HG03159 (cell line): ENCODE measurements at regions not wholly inside any gene's neighbourhood (a gene's known extent, or its start where the extent isn't known, plus 50 kb on each side); places are given as distances from the start of the nearest gene placed in this dataset.

Source experiments
- ATAC-seq: cut with Tn5 transposase; IDR thresholded peaks from one replicate; pipeline ENCODE4 v1.9.1; 2021; ENCODE audit warnings: mild to moderate bottlenecking, moderate library complexity; ENCODE audit not compliant: unreplicated experiment

DNA sequence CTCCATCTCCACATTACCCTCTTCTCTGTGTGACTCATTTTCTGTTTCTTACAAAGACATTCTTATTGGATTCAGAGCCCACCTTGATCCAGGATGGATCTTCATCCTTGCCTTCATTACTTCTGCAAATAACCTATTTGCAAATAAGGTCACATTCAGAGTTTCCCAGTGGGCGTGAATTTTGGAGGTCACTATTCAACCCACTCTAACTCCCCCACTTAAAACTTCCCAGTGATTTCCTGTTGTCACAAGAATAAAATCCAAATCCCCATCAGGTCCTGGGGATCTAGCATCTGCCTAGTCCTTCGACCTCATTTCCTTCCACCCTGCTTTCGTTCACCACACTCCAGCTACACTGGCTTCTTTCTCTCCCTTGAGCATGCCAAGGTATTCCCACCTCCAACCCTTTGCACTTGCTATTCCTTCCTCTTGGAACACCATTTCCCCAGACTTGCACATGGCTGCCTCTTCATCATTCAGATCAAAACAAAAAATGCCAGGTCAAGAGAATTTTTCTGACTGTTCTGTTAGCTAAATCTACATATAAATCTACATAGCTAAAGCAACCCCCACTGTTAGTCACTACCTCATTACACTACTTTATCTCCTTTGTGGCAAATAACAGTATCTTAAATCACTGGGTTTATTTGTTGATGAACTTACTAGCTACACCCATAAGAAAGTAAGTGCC lies 187.2 kb downstream of the TOMM20 start:
- ATAC-seq = no peak

DNA sequence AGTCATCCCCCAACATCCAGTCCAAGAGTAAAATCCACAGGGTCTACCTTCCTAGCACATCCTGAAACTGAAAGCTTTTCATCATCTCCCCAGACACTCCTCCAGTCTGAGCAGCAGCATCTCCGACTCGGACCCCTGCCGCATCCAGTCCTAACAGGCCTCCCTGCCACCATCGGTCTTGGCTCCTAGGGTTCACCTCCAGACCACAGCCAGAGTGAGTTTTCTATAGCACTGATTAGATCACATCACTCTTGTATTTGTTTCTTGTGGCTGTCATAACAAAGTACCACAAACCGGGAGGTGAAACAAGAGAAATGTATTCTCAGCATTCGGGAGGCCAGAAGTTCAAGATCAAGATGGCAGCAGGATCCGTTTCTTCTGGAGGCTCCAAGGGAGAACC lies 187.8 kb downstream of the TOMM20 start:
- no peak for ATAC-seq

DNA sequence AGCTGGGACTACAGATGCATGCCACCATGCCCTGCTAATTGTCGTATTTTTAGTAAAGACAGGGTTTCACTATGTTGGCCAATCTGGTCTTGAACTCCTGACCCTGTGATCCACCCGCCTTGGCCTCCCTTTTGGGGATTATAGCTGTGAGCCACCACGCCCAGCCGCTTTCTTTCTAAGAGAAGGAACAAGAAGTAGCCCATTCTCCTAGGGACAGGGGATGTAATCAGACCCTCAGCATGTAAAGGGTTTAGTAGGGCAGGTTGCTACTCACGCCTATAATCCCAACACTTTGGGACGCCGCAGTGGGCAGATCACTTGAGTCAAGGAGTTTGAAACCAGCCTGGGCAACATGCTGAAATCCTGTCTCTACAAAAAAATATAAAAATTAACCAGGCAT lies 189.7 kb downstream of the TOMM20 start:
- ATAC-seq = no peak

DNA sequence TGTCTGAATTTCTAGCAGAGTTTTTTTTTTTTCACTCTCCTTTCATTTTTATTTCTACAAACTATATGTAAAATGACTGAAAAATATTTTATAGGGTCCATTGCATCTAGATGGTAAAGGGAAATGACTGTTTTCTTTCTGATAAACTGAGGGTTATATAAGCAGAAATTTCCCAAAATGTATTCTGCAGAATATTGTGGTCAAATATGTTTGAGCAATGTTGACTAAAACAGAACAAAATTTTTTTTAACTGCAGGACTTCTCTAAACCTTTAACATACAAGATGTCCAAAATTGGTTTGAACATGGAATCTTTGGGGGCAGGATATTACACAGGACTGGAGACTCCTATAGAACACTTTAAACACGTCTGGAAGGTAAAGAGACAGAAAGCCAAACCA lies 190.5 kb downstream of the TOMM20 start:
- ATAC-seq = no peak

DNA sequence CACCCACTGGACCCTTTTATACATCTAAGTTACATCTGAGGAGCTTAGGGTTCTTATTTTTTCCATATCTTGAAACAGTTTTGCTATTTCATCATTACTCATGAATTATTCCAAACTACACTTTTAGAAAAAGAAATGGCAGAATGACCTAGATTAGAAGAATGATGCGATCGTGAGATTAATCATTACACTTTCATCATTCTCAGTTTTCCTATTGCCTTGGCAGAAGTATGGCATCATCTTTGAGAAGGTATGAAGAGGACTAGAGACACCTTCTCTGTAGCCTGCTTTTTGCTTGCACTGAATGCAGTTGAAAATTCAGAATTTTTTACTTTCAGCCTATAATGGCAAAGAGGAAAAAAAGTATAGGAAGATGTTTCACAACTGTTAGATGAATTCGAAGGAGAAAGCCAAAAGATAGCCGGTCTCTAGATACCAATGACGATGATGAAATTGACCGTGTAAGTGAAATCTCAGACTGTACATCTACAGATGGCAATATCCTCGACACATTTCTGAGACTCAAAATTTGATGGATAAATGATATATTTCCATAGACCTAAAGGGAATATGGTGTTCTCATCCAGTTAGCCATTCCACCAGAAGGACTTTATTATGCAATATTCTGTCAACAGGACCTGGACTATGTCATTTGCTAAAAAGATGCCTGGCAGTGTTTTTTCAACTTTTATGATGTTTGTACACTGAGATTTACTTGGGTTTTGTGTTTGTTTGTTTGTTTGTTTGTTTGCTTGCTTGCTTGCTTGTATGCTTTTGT lies 191.8 kb downstream of the TOMM20 start:
- no peak for ATAC-seq

DNA sequence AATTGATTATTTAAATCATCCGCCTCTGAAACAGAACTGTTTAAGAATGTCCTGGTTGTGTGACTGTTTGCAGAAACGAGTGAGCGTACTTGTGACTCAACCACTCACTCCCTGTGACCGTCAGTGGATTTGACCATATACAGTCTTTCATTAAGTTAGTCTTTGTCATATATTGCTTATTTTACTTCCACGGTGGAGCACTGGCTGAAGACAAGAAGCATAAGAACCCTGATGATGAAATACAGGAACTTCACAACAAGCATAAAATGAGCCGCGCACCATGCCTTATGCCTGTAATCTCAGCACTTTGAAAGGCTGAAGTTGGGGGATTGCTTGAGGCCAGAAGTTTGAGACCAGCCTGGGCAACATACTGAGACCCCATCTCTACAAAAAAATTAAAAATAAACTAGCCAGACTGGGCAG lies 194.0 kb downstream of the TOMM20 start:
- no peak for ATAC-seq

DNA sequence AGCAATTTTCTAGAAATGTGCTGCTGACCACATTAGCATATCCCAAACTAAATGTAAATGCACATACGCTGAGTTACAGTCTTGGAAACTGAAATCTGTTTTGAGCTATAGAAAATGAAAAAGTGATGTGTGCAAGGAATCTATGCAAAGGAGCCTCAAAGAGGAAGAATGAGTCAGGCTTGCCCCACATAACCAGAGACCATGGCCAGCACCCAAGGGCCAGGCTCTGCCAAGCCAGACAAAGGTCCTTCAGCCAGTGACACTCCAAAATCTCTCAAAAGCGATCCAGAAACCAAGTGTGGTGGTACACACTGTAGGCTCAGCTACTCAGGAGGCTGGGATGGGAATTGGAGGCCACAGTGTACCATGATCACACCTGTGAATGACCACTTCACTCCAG lies 195.2 kb downstream of the TOMM20 start:
- peak; percentile 89 for ATAC-seq

DNA sequence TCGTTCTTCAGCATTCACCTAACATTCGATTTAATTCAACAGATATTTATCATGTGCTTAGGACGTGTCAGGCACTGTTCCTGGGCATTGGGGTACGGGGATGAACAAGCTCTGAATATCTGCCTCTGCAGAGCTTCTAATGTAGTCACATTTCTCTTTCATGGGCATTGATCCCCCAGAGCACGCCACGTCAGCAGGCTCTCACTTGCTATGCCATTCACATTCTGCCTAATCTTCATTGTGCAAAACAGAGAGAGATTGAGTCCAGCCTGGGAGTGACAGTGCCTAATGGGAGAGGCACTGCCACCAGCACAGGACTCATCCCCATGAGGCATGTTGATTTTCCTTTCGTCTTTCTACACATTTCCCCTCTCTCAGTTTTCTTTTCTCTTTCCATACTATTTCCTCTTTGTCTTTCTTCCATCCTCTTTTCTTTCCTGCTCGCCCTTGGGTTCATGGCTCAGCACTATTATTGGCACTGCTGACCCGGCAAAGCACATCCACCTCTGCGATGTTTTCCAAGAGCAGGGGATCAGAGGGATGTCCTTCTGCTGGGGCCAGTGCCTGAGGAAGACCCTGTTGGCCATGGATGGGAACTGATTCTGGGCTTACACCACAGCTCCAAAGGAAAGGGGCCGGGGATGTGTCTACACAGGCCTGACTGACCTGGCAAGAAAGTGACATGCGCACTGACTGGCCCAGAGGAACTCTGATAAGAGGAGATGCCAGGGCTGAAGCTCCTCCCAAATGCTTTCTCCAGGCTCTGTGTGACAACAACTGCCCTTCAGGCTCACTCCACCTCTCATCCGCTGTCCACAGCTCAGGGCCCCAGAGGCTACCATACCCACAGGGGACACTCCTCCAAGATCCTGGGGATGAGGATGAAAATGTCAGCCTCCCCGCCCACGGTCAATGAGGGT lies 195.9 kb downstream of the TOMM20 start:
- peak; percentile 13 for ATAC-seq

DNA sequence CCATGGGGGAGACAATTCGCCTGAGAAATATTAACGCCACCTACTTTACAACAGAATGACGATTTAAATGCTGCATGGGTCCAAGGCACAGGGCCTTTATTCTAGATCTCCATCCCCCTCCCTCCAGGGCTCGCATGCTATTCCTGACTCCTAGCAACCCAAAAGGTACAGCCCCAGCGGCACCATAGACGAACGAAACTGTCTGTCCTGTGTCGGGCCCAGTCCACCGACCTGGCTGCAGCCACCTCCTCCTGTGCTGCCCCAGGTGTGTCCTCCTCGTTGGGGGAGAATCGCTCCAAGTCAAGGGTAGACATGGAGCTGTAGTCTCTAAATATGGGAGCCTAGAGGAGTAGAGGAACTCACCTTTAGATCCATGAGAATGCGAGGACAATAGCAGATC lies 196.5 kb downstream of the TOMM20 start:
- ATAC-seq = no peak

DNA sequence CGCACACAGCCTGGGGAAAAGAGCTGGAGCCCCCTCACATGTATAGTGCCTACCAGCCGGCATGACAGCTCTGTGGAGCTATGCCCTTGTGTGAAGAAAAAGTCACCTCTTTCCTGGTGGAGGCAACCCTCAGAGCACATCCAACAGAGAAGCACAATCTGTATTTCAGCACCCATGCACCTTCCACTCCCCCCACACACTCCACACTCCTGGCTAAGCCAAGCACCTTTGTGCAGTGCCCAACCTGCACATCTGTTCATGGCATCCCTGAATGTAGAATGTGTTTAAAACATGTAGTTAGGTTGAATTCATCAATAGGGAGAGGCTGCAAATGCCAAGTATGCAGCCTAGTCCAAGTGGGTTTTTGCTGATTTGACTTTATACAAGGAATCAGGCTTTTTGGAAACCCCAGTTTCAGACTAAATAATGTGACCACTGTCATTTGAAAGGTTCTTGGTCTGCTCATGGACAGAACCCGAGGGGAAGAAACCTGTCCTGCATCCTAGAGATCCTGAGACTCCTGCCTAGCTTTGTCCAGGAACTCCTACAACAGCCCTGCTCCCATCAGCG lies 197.1 kb downstream of the TOMM20 start:
- no peak for ATAC-seq

DNA sequence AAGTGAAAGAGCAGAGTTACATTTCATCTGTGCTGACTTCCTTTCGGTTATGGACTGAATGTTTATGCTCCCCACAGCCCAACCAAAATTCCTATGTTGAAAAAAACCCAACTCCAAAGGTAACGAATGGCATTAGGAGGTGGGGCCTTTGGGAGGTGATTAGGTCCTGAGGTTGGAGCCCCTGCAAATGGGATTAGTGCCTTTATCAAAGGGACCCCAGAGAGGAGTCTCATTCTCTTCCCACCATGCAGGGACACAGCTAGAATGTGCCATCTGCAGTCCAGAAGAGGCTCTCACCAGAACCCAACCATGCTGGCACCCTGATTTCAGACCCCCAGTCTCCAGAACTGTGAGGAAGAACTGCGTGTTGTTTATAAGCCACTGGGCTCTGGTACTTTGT lies 199.3 kb downstream of the TOMM20 start:
- no peak for ATAC-seq

DNA sequence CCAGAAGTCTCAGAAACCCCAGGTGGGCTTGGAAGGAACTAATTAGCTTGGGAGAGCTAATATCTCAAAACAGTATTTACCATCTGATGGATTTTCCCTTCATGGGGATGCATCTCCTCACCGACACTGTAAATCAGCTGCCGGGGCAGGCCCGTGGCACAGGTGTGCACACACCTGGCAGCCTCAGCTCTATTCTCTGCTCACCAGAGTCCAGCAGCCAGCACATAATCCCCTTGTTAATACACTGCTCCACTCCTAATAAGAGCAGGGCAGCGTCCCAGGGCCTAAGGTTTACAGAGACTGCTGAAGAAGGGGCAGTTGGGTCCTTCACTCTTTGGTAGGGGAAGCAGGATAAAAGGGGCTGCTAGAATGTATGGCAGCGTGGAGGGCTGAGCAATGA lies 200.0 kb downstream of the TOMM20 start:
- no peak for ATAC-seq

DNA sequence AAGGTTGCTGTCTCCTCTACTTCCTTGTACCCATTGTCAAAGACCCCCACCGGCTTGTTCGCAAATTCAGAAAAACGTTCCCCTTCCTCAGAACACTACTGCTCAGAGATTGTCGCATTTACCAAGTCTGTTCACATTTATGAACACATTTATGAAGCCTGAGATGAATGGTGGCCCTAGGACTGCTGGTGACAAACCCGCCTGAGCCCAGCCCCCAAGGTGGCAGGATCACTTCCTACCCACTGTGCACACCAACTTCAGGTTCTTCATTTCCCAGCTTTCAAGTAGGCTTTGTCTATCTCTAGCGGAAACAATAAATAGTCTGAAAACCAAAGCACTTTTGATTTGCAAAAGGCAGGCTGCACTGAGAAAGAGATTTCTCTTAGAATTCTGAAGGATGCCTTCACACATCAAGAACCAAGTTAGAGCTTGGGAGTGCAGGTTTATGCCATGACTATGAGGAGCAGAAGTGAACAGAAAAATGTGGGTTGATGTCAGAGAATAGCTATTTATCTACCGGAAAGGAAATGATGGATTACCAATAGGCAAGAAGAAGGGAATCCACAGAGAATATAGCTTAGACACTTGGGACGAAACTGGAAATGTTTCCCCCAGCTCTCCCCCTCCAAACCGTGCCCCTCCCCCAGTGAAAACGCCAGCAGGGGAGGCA lies 200.5 kb downstream of the TOMM20 start:
- ATAC-seq = no peak

DNA sequence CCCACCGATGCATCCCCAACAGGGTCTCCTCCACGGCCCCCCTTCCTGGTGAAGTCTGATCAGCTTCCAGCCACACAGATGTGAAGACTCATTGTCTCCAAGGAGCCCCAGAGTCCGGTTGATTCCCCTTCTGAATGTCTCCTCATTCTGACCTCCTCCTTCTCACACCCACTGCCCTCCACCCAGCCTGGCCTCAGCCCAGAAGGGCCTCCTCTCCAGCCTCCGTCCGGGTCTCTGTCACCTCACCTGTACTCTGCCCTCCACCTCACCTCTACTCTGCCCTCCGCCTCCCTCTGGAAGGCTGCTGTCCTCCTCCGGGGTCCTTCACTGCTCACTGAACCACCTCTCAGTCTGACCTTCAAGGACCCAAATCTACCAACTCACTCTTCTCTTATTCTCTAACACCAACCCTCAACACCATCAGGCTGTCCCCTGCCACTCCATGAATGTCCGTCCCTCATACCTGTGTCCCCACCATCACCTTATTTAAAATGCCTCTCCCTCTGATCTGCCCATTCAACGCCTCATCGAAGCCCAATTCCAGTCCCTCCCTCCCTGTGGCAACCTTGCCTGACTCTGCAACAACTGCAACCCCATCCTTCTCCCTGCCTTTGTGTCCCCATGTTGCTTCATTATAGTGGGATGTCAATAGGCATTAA lies 201.2 kb downstream of the TOMM20 start:
- ATAC-seq = no peak

DNA sequence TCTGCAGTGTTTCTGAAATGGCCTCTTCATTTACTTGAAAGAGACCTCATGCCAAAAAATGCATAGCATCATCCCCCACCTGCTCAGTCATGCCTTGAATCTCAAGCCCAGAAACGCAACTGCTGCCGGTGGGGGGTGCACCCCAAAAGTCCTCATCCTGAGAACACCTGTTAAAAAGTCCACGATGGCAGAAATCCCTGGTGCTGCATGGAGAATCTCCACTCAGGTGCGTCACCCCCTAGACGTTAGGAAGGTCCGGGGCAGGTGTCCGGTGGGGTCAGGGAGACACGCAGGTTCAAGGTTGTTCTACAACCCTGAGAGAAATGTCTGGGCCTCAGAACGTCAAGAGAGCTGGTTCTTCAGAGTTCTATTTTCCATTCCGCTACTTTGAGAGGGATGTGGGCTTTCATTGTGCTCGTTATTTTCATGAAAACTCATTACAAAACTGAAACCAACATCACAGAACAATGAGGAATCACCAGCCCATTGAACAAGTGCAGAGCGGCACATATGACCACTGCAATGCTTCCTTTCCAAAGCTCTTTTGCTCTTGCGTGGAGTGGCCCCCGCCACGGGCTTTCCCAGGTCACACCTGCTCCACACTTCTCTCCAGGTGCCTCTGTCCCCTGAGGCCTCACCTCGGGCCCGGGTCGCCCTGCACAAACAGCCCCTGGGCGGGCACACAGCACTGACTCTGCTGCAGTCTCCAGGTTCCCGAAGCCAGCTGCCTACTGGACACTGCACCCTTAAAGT lies 201.9 kb downstream of the TOMM20 start:
- ATAC-seq = peak; percentile 87

DNA sequence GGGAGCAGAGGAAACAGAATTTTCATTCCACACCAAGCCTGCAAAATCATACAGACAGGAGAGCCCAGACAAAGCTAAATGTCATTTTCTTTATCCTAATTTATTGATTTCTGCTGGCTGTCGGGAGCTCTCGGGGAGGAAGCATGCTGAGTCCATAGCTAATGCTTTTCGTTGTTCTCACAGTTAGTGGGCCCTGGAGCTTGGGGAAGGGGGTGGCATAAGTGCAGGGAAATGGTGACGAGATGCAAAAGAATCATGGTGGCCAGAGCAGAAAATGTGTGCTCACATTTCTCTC lies 202.4 kb downstream of the TOMM20 start:
- ATAC-seq = no peak

DNA sequence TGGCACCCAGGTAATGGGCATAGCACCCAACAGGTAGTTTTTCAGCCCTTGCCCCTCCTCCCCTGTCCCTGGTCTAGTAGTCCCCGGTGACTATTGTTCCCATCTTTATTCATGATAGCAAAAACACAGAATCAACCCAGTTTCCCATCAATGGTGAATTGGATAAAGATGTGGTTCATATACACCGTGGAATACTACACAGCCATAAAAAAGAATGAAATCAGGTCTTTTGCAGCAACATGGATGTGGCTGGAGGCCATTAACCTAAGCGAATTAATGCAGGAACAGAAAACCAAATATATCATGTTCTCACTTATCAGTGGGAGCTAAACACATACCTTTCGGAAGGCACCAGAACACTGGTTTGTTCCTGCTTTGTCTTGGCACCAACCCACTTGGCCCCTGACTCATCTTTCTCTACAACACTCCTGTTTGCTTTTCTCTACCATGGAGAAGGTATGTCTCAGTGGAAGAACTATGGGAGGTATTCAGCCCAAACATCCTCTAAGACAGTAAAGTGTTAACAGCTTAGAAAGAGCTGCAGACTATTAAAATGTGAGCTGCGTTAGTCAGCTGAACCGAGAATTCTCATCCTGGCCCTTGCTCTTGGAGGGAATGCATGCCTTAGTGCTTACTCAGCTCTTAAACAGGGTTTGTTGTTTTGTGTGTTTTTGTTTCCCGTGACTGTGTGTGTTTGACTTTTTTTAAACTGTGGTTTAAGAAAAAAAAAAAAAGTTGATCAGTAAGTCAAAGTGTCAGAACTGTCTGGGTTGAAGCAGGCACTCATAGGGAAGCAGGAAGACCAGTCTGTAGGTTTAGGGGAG lies 203.0 kb downstream of the TOMM20 start:
- no peak for ATAC-seq

DNA sequence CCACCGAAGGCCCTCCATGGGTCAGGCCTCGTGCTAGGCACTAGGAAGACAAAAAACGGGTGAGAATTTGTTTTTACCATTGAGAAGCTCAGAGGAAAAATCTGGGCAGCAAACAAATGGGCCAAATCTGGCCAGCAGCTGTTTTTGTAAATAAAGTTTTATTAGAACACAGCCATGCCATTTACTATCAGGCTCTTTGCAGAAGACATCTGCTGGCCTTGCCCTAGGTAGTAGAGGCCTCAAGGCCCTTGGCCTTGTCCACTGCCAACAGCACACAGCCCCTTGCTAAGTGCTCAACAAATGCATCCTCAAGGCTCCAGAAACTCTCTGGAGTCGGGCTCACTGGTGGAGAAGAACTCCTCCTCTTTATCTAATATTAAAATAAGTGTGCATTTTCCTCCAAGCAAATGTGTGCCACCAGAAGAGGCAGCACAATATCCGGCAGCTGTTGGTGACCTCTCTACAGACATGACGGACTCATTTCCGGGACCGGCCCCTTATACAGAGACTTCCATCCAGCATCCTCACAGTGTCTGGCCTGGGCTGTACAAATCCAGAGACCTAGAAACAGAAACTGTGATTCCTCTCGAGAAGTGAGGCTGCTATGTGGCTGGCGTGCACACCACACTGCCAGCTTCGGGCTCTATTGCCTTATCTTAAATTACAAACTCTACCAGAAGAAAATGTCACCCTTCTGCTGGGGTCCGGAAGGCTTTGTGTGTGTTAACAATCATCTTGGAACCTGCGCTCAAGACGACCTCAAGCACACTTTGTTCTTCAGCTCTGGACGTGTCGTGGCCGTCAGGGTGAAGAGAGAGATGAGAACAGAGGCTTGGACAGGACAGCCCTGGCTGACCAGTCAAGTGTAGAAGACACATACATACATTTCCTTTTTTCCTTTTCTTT lies 203.9 kb downstream of the TOMM20 start:
- ATAC-seq = no peak
